ENCODE measurements at regions not wholly inside any gene's neighbourhood (a gene's known extent, or its start where the extent isn't known, plus 50 kb on each side); places are given as distances from the start of the nearest gene placed in this dataset.
"Not testable (repeated sequence)": the region's sequence is repeated elsewhere in the genome, so short reads cannot be mapped to it uniquely, and the experiment has no call there.

DNA sequence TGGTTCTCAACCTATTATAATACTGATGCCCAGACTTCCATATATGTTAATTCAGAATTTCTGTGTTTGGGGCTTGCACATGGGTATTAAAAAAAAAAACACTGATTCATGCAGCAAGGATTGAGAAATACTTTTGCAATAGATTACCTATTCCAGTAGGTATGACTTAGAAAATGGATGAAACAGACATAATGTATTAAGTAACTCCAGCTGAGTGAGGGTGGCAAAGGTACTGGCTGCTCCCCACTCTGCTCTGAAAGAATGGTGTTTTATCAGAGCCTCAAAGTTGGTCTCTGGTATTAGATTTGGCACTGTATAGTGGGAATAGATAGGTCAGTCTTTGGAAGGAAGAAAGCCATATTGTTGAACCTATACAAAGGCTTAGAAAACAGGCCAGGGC is 234.3 kb upstream of the FOLH1 start:
- no peak for DNase-seq

DNA sequence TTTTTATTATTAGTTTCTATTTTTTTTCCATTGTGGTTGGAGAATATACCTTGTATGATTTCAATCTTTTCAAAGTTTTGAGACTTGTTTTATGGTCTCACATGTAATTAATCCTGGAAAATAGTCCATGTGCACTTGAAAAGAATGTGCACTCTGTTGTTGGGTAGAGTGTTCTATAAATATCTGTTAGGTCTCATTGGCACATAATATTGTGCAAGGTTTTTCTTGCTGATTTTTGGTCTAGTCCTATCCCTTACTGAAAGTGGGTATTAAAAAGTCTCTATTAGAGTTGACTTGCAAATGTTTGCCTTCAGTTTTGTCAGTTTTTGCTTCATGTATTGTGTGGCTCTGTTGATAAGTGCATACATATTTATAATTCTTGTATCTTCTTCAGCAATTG is 231.5 kb upstream of the FOLH1 start:
- DNase-seq, result not testable (repeated sequence)

DNA sequence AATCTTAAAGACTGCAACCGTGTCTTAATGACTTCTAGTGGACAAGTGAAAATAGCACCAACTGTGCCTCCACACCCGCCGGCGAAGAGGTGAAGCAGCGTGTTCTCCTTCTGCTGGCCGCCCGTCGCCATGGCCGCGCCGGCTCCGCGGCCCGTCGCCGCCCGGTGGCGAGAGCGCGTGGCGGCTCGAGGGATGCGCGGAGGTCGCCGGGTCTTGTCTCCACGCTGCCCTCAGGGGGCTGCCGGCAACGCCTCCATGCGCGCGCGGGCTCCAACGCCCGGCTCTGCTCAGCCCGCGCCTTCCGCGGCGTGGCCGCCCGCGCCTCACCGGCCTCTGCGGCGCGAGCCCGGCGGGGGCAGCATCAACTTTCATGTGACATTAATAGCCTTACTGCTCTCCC is 225.9 kb upstream of the FOLH1 start:
- not testable (repeated sequence) for DNase-seq

DNA sequence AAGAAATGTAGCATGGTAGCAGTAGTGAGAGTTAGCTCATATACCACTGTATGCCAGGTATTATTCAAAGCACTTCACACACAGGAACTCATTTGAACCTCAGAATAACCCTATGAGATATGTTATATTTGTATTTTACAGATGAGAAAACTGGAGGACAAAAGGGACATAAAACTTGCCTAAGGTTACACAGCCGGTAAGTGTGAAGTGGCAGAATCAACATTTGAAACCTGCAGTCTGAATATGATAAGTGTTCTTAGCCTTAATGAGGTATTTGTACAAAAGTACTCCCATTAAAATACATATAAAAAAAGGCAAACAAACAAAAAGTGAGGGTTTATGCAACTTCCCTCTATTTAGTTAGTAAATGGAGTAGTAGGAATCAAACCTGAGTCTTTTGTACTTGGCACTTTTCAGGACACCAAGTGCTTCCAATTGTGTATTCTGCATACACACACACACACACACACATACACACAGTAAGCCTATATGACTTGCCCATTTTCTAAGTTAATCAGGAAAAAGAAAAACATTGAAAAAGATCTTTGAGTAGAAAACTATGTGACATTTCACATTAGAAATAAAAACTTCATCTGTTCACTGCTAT is 223.9 kb upstream of the FOLH1 start:
- DNase-seq, result no peak

DNA sequence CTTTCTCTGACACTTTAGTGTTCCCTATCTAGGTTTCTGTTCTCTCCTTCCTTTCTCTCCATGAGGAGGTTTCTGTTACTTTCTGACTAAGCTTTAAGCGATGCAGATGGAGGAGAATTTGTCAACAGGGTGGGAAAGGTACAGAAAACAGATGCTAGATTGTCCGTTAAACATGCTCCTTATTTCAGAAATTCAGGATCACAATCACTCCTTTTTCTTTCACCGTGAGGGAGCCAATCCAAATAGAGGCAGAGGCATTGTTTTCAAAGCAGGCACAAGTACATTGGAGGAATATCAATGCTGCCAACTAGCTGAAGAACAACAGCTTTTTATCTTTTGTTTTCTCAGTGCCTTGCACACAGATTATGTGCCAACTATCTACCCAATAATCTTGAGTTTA is 215.7 kb upstream of the FOLH1 start:
- DNase-seq, result no peak

DNA sequence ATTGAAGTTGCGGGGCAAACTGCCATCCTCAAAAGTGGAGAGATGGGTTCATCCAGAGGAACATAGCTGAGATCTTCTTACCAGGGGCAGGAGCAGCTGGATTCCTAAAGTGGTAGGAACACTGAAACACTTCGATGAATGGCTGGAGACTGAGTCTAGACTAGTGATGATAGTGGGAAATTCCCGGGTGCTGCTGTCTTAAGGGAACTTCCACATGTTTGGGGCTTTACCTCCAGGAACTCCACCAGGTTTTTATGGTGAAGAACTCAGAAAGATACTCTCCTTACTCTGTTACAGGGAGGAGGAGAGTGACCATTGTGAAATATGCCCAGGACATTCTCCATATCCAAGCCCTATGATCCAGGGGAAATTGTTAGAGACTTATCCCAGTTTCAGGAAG is 210.5 kb upstream of the FOLH1 start:
- DNase-seq, result not testable (repeated sequence)

DNA sequence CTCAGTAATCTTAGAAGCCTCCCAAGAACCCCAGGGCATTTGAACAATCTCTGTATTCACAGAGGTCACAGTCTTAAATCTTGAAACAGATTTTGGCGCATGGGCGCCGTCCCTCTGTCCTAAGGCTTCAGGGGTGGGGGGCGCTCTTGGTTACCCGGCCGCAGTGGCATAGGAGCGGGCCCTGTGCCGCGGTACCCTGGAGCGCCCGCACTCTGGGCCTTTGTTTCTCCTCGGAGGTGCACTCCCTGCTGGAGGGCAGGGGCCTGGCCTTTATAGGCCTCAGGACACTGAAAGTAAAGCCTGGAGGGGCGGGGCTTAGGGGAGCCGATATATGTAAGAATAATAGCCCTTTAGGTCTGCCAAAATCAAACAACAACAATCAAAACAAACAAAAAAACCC is 197.3 kb upstream of the FOLH1 start:
- no peak for DNase-seq

DNA sequence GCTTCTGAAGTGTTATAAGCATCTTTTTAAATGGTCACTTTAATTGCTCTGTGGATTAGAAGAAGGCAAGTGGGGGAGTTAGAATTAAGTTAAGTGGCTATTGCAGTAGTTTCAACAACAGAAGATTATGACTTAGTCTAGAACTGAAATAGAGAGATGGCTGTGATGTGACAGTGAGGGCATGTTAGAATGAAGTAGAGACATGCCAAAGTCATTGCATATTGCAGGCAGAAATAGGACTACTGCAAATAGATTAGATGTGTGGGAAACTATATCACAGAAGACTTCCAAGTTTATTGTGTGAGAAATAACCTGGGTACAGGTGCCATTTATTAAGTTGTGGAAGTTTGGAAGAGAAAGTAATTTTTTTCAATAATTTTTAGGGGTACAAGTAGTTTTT is 187.4 kb upstream of the FOLH1 start:
- DNase-seq, result not testable (repeated sequence)

DNA sequence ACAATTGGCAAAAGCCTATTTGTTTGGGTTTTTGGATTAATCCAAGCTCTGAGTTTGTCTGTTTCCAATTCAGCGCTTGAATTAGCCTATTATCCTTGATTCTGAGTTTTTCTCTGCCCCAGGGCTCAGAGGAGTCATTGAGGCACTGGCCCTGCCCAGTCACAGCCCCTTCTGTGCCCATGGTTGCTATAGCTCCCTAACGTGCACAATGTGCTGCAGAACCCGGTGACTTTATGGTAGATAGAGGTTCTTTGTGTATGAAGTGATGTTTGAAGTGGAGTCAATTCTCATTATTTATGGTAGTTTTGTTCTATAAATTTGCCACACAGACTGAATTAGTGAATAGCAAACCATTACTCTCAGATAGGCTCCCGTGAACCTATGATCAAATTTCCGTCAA is 182.0 kb upstream of the FOLH1 start:
- not testable (repeated sequence) for DNase-seq

DNA sequence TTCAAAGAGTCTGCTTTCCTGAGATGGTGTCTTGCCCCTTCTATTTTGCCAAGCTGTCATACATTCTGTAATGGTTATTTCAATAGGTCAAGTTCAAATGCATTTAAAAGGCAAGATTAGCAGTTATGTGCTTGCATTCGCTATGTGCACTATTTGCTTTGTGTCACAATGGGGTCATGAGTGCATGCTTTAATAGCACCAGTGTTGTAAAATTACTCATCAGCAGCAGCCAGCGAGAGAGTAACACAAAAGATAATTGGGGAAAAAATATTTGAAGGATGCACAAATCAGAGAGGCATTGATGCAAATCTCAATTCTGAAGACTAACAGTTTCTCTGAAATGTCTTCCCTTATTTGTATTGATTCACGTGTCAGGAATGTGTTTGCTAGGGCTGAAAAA is 180.7 kb upstream of the FOLH1 start:
- not testable (repeated sequence) for DNase-seq

DNA sequence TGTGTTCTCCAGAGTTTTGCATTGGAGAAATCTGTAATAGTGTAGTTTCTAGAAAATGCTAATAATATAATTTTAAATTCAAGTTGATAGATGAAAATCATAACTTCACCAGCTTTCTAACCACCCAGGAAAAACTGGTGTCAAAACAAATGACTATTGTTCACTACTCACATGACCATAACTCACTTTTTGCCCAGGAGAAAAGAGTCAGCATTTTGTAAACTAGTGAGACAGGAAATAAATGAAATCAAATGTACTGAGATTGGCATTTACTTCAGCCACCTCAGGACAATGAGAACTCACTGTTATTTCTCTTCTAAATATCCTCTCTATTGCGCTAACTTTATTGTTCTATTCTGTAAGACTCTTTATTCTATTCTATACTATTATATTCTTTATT is 176.0 kb upstream of the FOLH1 start:
- not testable (repeated sequence) for DNase-seq

DNA sequence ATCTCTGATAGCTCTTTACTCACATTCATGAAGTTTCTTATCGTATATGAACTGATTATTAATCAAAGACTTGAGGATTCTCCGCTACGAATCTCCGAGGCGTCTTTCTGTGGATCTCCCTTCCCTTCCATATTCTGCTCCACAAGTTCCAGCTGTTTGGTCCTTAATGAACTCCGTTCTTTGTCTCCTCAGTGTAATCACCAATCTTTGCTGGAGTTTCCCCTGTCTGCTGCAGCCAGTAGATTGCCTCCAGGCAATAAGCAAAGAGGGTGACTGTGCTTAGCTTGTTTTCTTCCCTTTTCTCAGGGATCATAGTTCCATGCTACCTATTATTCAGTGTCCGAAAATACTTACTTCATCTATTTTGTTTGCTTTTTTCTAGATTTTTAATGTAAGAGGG is 169.6 kb upstream of the FOLH1 start:
- no peak for DNase-seq

DNA sequence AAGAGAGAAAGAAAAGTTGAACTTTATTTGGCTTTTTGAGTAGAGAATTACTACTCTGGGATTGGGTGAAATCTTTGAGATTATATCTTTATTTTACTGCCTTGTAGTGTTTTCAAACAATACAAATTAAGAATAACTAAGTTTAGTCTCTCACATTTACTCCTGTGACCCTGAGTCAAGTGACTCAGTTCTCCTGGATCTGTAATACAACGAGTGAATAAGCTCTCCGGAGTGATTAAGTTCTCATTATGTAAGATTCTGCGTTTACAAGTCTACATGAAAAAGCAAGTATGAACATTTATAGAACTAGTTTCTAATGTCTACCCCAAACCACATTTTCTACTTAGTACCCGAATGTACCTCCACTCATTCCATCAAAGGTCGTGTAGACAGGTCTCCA is 165.5 kb upstream of the FOLH1 start:
- not testable (repeated sequence) for DNase-seq

DNA sequence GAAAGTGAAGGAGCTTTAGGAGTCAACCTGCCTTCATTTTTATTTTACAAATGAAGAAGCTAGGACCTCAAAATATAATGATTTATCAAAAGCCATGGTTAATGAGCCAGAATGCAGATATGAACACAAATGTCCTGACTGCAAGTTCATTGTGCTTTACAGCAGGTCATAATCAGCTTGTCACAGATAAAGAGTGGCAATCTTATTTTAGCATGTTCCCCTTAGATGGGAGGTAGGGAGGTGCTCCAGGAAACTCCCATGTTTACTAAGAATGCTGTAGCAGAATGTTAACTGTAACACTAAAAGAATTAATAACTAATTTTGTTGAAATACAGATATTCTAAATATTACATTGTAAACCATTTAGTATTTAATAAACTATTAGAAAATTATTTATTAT is 165.0 kb upstream of the FOLH1 start:
- DNase-seq, result not testable (repeated sequence)

DNA sequence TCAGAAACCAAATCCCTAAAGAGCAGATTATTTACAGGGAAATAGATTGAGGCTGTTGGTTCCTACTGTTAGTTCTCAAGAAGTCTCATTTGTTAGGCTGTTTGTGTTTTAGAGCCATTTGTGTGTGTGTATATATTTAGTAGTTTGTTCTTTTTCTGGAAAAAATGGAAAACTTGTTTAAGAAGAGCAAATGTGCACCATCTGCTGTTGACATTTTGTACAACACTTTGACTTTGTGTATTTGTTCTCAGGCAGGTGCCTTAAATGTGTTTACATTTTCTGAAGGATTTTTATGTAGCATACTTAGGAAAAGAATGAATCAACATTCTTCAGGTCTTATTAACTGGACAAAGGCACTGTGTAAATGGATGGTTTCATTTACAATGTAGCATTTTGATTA is 163.7 kb upstream of the FOLH1 start:
- not testable (repeated sequence) for DNase-seq

DNA sequence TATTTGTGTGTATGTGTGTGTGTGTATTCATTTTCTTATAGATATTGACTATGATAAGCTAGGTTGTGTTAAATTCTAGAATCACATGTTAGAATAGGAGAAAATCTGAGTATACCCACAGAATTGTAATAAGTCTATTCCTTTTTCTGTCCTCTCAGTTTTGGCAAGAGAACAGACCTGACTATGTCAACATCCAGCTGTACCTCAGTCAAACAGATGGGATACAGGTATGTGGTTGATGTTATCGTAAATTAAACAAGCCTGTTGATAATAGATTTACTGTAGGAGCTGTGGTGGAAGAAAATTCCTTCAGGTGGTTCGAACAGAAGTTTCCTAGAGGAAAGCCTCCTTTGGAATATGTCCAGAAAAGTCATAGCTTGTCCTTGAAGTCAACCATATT is 160.2 kb upstream of the FOLH1 start:
- not testable (repeated sequence) for DNase-seq

DNA sequence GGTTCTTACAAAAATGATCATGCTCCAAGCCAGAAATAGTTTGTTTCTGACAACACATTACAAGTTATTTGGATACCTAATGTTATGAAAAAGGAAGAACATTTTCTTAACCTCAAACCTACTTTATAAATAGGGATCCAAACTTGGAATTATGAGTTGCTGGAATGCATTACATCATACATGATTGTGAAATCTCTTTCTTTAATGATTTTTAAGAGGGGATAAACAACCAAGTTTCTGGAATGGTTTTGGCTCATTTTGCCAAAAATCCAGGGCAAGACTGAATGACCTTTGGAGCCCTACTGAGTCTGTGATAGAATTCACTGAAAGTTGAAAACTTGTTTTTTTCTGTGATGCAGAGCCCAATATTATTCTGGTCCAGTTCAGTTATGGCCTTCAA is 157.0 kb upstream of the FOLH1 start:
- DNase-seq, result not testable (repeated sequence)

DNA sequence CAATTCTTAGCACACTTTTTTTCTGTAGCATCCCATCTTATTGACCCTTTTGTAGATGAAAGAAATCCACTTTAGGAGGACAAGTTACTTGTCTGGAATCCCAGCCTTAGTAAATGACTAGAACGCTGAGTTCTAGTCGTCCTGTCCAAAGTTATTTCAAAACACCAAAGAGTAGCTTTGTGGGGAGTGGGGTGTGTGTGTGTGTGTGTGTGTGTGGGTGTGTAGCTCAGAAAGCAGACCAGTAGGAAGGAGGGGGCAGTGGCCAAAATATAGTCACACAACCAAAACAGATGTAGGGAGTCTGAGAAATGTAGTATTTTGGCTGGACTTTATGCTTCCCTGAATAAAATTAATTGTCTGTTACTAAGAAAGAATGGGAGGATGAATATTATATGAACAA is 154.6 kb upstream of the FOLH1 start:
- DNase-seq, result not testable (repeated sequence)

DNA sequence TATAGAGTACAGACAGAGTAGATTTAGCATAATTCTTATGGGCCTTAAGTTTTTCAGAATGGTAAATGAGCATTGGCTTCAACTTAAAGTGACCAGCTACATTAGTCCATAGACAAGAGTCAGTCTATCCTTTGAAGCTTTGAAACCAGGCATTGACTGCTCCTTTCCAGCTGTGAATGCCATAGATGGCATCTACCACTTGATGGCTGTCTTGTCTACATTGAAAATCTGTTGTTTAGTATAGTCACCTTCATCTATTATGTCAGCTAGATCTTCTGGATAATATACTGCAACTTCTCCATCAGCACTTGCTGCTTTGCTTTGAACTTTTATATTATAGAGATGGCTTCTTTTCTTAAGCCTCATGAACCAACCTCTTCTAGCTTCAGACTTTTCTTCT is 146.1 kb upstream of the FOLH1 start:
- DNase-seq, result not testable (repeated sequence)

DNA sequence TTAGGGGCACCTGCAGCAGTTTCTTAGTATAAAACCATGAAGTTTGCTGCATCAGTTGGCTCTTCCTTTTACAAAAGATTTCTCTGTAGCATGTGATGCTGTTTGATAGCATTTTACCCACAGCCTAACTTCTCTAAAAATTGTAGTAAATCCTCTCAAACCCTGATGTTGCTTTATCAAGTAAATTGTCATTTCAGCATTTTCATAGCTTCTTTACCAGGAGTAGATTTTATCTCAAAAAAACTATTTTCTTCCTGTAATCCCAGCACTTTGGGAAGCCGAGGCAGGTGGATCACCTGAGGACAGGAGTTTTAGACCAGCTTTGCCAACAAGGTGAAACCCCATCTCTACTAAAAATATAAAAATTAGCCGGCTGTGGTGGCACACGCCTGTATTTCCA is 144.5 kb upstream of the FOLH1 start:
- not testable (repeated sequence) for DNase-seq

DNA sequence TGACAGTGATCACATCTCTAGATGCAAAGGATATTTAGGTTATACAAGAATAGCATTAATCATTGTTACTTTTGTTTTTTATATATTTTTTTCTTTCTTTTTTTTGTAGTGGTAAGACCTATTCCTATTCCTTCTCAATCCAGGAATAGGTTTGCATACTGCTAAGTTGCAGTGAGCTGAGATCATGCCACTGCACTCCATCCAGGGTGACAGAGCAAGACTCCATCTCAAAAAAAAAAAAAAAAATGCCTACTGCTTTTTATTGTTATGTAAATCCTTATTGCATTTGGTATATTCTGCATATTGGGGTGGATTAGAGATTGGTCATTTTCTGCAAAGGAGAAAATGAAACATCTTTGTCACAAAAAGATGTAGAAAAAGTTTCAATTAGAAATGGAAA is 138.2 kb upstream of the FOLH1 start:
- DNase-seq, result not testable (repeated sequence)

DNA sequence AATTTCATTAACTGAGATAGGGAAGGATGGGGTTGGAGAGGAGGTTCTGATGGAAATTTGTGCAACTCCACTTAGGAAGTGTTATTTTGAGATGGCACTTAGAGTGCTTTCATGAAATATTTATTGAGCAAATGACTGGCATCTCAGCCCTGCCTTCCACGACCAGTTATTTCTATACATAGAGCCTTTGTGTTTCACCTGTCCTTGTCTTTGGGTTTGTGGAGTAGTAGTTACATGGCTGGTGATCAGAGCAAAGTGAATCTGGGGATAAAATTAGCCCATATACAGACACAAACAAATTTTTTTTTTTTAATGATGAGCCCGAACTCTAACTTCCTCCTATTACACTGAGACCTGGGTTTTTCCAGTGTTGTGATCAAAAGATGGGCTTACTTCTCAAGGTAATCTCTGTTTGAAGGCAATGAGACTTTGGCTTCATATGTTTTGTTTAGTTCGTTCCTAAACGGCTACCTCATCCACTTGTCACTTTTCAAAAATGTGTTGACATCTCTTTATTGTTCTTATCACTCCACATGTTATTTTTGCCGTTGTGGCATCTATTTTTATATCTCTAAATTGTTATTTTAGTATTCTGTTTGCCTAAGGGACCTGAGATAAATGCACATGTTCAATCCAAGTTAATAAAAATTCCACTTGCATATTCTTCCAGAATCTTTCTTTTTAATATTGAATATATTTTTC is 120.2 kb upstream of the FOLH1 start:
- not testable (repeated sequence) for DNase-seq

DNA sequence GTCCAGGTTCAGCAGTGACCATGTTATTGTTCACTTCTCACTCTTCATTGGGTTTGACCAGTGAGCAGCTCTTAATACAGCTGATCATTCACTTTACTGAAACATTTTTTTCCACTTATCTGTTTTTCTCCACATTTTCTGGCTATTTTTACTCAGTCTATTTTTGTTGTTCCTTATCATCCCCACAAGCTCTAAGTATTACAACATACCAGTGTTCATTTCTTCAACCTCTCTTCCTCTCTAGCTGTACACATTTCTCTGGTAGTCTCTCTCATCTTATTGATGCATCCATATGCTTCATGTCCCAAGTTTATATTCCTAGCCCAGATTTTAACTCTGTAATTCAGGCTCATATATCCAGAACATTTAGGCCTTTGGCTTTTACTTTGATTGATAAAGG is 119.4 kb upstream of the FOLH1 start:
- DNase-seq, result not testable (repeated sequence)

DNA sequence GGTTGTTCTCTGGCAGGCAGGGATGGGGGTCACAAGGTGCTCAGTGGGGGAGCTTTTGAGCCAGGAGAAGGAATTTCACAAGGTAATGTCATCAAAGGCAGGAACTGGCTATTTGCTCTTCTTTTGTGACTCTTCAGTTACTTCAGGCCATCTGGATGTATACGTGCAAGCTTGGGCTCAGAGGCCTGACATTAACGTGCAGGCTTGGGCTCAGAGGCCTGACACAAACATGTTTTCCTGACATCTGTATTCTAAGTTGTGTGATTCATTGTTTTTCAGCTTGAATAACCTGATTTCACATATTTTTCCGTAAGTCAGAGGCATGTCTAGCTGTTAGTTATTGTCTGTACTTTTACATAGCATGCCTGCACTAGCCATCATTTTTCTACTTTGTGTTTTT is 118.2 kb upstream of the FOLH1 start:
- not testable (repeated sequence) for DNase-seq

Data from renal pelvis (tissue), 1 donor.